HEK293 (cell line): ENCODE measurements at regions not wholly inside any gene's neighbourhood (a gene's known extent, or its start where the extent isn't known, plus 50 kb on each side); places are given as distances from the start of the nearest gene placed in this dataset.

Source experiments
- MYNN ChIP-seq: fragments of 450-650 bp; formaldehyde crosslinking; IDR thresholded peaks from 2 replicates; pipeline ENCODE4 v1.5.1; 2016; ENCODE audit warnings: missing biosample characterization, missing genetic modification characterization, borderline replicate concordance
- ZNF169 ChIP-seq: fragments of 450-650 bp; formaldehyde crosslinking; IDR thresholded peaks from 2 replicates; pipeline ENCODE4 v1.5.1; 2016; ENCODE audit warnings: missing biosample characterization, missing genetic modification characterization
- ZNF274 ChIP-seq, 2 experiments: fragments of 200-500 bp in 1 of 2; fragments of 450-650 bp in 1 of 2; sonication (Bioruptor generic) in 1 of 2; formaldehyde crosslinking in 1 of 2; IDR thresholded peaks; 2 replicates each; pipeline versions ENCODE4 v1.5.1 to v1.6.1; 2014 to 2016; ENCODE audit warnings: borderline replicate concordance in 1 of 2, inconsistent platforms in 1 of 2, low read length in 1 of 2, missing biosample characterization in 1 of 2, missing genetic modification characterization in 1 of 2
- TF ChIP-seq, protein P1 (sequence below): fragments of 450-650 bp; formaldehyde crosslinking; IDR thresholded peaks from 2 replicates; pipeline ENCODE4 v1.5.1; 2016; ENCODE audit warnings: missing biosample characterization, missing genetic modification characterization
- TF ChIP-seq, protein P2 (sequence below): fragments of 450-650 bp; IDR thresholded peaks from 2 replicates; pipeline ENCODE4 v1.5.1; 2018; ENCODE audit warnings: missing biosample characterization, missing genetic modification characterization
- TF ChIP-seq, protein P3 (sequence below): fragments of 450-650 bp; formaldehyde crosslinking; IDR thresholded peaks from 2 replicates; pipeline ENCODE4 v1.5.1; 2016; ENCODE audit warnings: missing biosample characterization, missing genetic modification characterization

DNA sequence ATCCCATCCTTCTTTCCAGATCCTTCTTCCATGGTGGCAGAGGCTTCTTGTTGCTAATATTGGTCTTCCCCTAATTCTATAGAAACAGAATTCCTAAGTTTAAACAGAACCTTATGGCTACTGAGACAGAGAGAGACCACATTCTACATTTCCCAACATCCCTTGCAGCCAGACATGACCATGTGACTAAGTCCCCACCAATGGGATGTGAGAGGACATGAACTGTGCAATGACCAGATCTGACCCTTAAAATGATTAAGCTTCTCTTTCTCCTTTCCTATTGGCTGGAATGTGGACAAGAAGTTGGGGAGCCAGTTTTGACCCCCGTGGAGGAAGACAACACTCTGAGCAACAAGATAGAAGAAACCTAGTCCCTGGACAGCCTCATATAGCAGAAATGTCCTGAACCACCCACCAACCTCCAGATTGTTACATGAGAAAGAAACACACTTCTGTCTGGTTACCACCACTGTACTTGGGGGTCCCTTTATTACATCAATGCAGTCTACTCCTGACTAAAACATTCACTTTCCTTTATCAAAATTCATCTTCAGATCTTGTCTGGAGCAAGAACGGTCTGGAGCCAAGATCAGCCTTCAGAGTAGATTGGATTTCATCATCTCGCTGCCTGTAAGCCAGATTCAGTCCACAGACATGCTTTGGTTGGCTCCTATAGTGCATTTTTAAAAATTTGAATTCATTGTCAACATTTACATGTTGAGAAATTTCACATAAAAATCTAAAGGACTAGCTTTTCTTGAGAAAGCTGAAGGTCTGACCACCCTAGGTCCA lies 183.9 kb downstream of the SHQ1 start:
- TF ChIP-seq, protein P1, sequence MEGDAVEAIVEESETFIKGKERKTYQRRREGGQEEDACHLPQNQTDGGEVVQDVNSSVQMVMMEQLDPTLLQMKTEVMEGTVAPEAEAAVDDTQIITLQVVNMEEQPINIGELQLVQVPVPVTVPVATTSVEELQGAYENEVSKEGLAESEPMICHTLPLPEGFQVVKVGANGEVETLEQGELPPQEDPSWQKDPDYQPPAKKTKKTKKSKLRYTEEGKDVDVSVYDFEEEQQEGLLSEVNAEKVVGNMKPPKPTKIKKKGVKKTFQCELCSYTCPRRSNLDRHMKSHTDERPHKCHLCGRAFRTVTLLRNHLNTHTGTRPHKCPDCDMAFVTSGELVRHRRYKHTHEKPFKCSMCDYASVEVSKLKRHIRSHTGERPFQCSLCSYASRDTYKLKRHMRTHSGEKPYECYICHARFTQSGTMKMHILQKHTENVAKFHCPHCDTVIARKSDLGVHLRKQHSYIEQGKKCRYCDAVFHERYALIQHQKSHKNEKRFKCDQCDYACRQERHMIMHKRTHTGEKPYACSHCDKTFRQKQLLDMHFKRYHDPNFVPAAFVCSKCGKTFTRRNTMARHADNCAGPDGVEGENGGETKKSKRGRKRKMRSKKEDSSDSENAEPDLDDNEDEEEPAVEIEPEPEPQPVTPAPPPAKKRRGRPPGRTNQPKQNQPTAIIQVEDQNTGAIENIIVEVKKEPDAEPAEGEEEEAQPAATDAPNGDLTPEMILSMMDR (tag by site-specific recombination), result no peak
- TF ChIP-seq ZNF274 (IDR thresholded peaks at IDR 0.05; ENCODE audit: low read length), result no peak
- TF ChIP-seq ZNF274 (tag by site-specific recombination; IDR thresholded peaks at IDR 0.05; ENCODE audit: borderline replicate concordance), result no peak
- TF ChIP-seq ZNF169 (tag by site-specific recombination), result no peak
- TF ChIP-seq MYNN, result no peak
- TF ChIP-seq, protein P2, sequence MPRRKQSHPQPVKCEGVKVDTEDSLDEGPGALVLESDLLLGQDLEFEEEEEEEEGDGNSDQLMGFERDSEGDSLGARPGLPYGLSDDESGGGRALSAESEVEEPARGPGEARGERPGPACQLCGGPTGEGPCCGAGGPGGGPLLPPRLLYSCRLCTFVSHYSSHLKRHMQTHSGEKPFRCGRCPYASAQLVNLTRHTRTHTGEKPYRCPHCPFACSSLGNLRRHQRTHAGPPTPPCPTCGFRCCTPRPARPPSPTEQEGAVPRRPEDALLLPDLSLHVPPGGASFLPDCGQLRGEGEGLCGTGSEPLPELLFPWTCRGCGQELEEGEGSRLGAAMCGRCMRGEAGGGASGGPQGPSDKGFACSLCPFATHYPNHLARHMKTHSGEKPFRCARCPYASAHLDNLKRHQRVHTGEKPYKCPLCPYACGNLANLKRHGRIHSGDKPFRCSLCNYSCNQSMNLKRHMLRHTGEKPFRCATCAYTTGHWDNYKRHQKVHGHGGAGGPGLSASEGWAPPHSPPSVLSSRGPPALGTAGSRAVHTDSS (tag by site-specific recombination), result no peak
- TF ChIP-seq, protein P3, sequence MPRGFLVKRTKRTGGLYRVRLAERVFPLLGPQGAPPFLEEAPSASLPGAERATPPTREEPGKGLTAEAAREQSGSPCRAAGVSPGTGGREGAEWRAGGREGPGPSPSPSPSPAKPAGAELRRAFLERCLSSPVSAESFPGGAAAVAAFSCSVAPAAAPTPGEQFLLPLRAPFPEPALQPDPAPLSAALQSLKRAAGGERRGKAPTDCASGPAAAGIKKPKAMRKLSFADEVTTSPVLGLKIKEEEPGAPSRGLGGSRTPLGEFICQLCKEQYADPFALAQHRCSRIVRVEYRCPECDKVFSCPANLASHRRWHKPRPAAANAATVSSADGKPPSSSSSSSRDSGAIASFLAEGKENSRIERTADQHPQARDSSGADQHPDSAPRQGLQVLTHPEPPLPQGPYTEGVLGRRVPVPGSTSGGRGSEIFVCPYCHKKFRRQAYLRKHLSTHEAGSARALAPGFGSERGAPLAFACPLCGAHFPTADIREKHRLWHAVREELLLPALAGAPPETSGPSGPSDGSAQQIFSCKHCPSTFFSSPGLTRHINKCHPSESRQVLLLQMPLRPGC (tag by site-specific recombination), result no peak
